Peyer's patch (tissue), 4 donors: ENCODE measurements at regions not wholly inside any gene's neighbourhood (a gene's known extent, or its start where the extent isn't known, plus 50 kb on each side); places are given as distances from the start of the nearest gene placed in this dataset.

Experiments used
- POLR2A ChIP-seq, 2 donors: fragments of 450-650 bp; IDR thresholded peaks; one replicate each; pipeline ENCODE4 v1.5.1; 2017; ENCODE audit warnings: antibody characterized with exemption in 2 of 2, mild to moderate bottlenecking in 2 of 2, moderate library complexity in 2 of 2
- TF ChIP-seq, protein P1 (sequence below), 6 experiments: fragments of 450-650 bp in 4 of 6; fragments of 200-600 bp in 2 of 6; sonication (generic) in 1 of 6; IDR thresholded peaks; one replicate each; pipeline ENCODE4 v1.5.1; 2017 to 2019; ENCODE audit warnings: antibody characterized with exemption in 6 of 6, mild to moderate bottlenecking in 3 of 6, moderate library complexity in 1 of 6

DNA sequence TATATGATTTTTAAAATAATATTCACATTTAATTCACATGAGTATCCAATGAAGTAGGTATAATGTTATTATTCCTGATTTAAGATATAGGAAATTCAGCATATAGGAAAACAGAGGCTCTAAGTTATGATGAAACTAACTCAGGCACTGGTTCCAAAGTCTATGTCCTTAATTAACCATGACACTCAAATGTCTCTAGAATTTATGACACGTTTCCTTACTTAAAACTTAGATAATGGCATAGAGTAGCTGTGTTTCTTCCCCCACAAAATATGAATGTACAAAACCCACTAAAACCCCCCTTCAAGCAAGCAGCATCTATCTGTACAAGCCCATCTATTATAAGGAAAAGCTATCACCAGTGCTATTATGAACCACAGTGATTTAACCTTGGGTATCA, 72.9 kb upstream of the CDK1 start:
- TF ChIP-seq, protein P1, sequence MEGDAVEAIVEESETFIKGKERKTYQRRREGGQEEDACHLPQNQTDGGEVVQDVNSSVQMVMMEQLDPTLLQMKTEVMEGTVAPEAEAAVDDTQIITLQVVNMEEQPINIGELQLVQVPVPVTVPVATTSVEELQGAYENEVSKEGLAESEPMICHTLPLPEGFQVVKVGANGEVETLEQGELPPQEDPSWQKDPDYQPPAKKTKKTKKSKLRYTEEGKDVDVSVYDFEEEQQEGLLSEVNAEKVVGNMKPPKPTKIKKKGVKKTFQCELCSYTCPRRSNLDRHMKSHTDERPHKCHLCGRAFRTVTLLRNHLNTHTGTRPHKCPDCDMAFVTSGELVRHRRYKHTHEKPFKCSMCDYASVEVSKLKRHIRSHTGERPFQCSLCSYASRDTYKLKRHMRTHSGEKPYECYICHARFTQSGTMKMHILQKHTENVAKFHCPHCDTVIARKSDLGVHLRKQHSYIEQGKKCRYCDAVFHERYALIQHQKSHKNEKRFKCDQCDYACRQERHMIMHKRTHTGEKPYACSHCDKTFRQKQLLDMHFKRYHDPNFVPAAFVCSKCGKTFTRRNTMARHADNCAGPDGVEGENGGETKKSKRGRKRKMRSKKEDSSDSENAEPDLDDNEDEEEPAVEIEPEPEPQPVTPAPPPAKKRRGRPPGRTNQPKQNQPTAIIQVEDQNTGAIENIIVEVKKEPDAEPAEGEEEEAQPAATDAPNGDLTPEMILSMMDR (IDR thresholded peaks at IDR 0.05), result no peak
- TF ChIP-seq POLR2A (IDR thresholded peaks at IDR 0.05), result no peak
